H1 (cell line): ENCODE measurements at regions not wholly inside any gene's neighbourhood (a gene's known extent, or its start where the extent isn't known, plus 50 kb on each side); places are given as distances from the start of the nearest gene placed in this dataset.

ENCODE experiments used
- BRCA1 ChIP-seq: IDR thresholded peaks from 2 replicates; pipeline ENCODE4 v1.6.1; 2012; ENCODE audit warnings: low read depth, low read length, improper control_type of control experiment
- FOSL1 ChIP-seq: IDR thresholded peaks from 2 replicates; pipeline ENCODE4 v1.6.1; 2011; ENCODE audit warnings: mild to moderate bottlenecking, low read depth, low read length, moderate library complexity; ENCODE audit not compliant: insufficient read depth
- JUND ChIP-seq: IDR thresholded peaks from 2 replicates; pipeline ENCODE4 v1.6.1; 2011; ENCODE audit warnings: mild to moderate bottlenecking, improper control_type of control experiment, low read length
- RFX5 ChIP-seq: IDR thresholded peaks from 2 replicates; pipeline ENCODE4 v1.6.1; 2011; ENCODE audit warnings: low read depth, low read length, improper control_type of control experiment, borderline replicate concordance
- SIX5 ChIP-seq: IDR thresholded peaks from 2 replicates; pipeline ENCODE4 v1.6.1; 2011; ENCODE audit warnings: mild to moderate bottlenecking, low read depth, low read length

DNA sequence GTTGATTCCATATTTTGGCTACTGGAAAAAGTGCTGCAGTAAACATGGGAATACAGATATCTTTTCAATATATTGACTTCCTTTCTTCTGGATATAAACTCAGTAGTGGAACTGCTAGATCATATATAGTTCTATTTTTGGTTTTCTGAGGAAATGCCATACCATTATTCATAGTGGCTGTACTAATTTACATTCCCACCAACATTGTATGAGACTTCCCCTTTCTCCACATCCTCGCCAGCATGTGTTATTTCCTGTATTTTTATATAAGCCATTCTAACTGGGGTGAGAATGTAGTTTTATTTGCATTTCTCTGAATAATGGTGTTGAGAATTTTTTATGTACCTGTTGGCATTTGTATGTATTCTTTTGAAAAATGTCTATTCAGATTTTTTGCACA lies 385.2 kb downstream of the NUF2 start:
- TF ChIP-seq SIX5: no peak
- TF ChIP-seq JUND: no peak
- TF ChIP-seq RFX5: no peak
- no peak for TF ChIP-seq FOSL1
- TF ChIP-seq BRCA1: no peak
